Stimulated activated CD4-positive, alpha-beta T cell treated with anti-CD3 and anti-CD28 coated beads, Interleukin-1b, Interleukin-23, amount 100 ng/mL, for 24 hours (primary cell): ENCODE measurements at regions not wholly inside any gene's neighbourhood (a gene's known extent, or its start where the extent isn't known, plus 50 kb on each side); places are given as distances from the start of the nearest gene placed in this dataset.

ENCODE experiments used
- DNase-seq, 4 experiments: peaks; one replicate each; pipeline ENCODE4 v3.0.0-alpha.2; 2020; ENCODE audit warnings: low read depth in 4 of 4, low spot score in 1 of 4

GRCh38 chr6:28696167-28696566 is 170.5 kb downstream of the GPX5 start:
- DNase-seq, result no peak

GRCh38 chr6:28696682-28697081 is 171.0 kb downstream of the GPX5 start:
- DNase-seq, result no peak

- DNase-seq, result no peak
These were observed 182.0 kb downstream of the GPX5 start for GRCh38 chr6:28707387-28708282.

- no peak for DNase-seq
These were observed 184.0 kb downstream of the GPX5 start for GRCh38 chr6:28709478-28710349.

GRCh38 chr6:28710466-28711191 is 184.9 kb downstream of the GPX5 start:
- DNase-seq, result no peak

- no peak for DNase-seq
These were observed 185.6 kb downstream of the GPX5 start for GRCh38 chr6:28711325-28711724.

- no peak for DNase-seq
These were observed 186.2 kb downstream of the GPX5 start for GRCh38 chr6:28711788-28712341.

GRCh38 chr6:28712982-28713381 is 187.3 kb downstream of the GPX5 start:
- no peak for DNase-seq

GRCh38 chr6:28719275-28719940 is 193.7 kb downstream of the GPX5 start:
- peak in 2 of 4 experiments; percentile 25 to 34 for DNase-seq

GRCh38 chr6:28720357-28721231 is 194.9 kb downstream of the GPX5 start:
- no peak for DNase-seq

- DNase-seq, result no peak
These were observed 195.7 kb downstream of the GPX5 start for GRCh38 chr6:28721372-28721771.

GRCh38 chr6:28724395-28724794 is 198.7 kb downstream of the GPX5 start:
- no peak for DNase-seq

GRCh38 chr6:28725274-28725809 is 198.4 kb downstream of the TRIM27 start:
- no peak for DNase-seq

GRCh38 chr6:28725890-28726348 is 197.9 kb downstream of the TRIM27 start:
- no peak for DNase-seq

- no peak for DNase-seq
These were observed 197.0 kb downstream of the TRIM27 start for GRCh38 chr6:28726569-28727309.

- no peak for DNase-seq
These were observed 196.1 kb downstream of the TRIM27 start for GRCh38 chr6:28727559-28728211.

- no peak for DNase-seq
These were observed 194.0 kb downstream of the TRIM27 start for GRCh38 chr6:28729501-28730402.
